GM20000 (cell line): ENCODE measurements at regions not wholly inside any gene's neighbourhood (a gene's known extent, or its start where the extent isn't known, plus 50 kb on each side); places are given as distances from the start of the nearest gene placed in this dataset.
"Not testable (repeated sequence)": the region's sequence is repeated elsewhere in the genome, so short reads cannot be mapped to it uniquely, and the experiment has no call there.

ENCODE experiments used
- DNase-seq: peaks from one replicate; pipeline ENCODE4 v3.0.0; 2012; ENCODE audit warnings: low spot score
- CTCF ChIP-seq: IDR thresholded peaks from 2 replicates; pipeline ENCODE4 v1.5.1; 2012; ENCODE audit warnings: mild to moderate bottlenecking, control low read depth; ENCODE audit errors: extremely low read depth, missing control alignments

- DNase-seq, result no peak
- no peak for TF ChIP-seq CTCF
These were observed 124.4 kb upstream of the KIF5B start for GRCh38 chr10:32180390-32181280.

DNA sequence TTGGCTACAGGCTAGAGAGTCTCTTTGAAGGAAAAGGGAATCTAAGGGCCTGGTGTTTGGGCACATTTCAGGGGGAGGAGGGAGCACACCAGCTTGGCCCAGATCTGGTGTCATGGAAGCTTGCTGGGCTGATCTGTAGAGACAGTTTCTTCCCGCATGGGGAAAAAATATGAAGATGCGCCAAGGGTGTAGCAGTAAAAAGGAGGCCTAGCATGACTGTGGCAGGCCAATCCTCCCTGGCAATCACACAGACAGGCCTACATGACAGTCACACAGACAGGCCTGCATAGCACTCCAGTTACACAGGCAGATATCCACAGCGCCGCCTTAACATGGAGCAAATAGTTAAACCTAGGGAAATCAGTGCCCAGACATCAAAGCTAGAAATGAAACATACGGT lies 123.6 kb upstream of the KIF5B start:
- TF ChIP-seq CTCF, result no peak
- DNase-seq, result no peak

GRCh38 chr10:32177594-32177993 lies 121.4 kb upstream of the KIF5B start:
- DNase-seq, result not testable (repeated sequence)

DNA sequence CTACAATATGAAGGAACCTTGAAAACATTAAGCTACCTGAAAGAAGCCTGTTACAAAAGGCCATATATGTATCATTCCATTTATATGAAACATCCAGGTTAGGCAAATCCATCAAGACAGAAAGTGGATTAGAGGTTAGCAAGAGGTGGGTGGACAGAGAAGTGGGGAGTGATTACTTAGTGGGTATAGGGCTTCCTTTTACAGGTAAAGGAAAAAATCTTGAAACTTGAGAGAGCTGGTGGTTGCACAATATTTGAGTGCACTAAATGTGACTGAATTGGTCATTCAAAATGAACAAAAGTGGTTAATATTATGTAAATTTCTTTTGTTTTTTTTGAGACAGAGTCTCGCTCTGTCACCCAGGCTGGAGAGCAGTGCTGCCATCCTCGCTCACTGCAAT lies 119.4 kb upstream of the KIF5B start:
- no peak for DNase-seq
- no peak for TF ChIP-seq CTCF

DNA sequence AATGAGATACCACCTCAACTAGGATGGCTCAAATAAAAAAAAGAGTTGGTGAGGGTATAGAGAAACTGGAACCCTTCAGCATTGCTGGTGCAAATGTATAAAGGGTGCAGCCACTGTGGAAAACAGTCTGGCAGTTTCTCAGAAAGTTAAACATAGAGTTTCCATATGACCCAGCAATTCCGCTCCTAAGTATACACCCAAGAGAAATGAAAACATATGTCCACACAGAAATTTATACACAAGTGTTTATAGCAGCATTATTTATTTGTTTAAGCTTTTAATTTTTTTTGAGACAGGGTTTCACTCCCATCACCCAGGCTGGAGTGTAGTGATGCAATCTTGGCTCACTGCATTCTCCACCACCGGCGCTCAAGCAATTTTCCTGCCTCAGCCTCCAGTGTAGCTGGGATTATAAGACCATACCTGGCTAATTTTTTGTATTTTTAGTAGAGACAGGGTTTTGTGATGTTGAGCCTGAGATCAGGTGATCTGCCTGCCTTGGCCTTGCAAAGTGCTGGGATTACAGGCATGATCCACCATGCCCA lies 118.2 kb upstream of the KIF5B start:
- DNase-seq, result no peak
- TF ChIP-seq CTCF, result no peak

GRCh38 chr10:32171204-32171603 lies 115.0 kb upstream of the KIF5B start:
- no peak for DNase-seq
- no peak for TF ChIP-seq CTCF

DNA sequence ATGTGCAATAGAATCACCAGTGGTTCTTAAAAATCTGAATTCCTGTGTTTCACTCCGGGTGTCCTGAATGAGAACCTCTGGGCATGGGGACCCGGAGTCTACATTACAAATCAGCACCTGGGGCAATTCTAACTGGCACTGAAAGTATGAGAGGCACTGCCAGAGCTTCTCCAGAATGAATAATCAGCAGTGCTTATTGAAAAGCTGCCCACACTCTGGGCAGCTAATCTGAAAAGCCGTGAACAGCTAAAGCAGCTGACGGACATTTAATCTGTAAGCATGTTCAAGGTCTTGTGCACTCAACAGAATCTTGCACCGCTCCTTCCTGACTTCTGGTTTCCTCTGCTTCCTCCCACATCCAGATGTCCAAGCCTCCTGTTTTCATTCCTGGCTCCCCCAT lies 113.3 kb upstream of the KIF5B start:
- no peak for DNase-seq
- no peak for TF ChIP-seq CTCF

DNA sequence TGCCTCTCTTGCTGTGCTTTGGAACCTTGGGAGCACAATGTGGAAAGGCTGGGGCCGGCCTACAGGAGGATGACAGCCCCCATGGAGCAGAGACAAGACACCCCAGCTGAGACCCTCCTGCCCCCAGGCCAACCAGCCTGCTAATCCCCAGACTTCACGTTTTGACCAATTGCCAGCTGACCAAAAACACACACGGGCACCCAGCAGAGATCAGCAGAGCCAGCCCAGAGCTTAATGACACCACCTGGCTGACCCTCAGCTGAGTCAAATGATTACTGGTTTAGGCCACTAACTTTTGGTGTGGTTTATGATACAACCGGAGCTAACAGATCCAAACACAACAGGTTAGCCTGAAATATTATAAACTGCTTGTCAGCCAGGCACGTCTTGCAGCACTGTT lies 111.2 kb upstream of the KIF5B start:
- no peak for DNase-seq
- no peak for TF ChIP-seq CTCF
